T-helper 2 cell treated with Interferon-gamma antibody and Interleukin-4, amounts not matched to agents 100 ng/mL and 5 ng/mL, for 36 hours (primary cell): ENCODE measurements at regions not wholly inside any gene's neighbourhood (a gene's known extent, or its start where the extent isn't known, plus 50 kb on each side); places are given as distances from the start of the nearest gene placed in this dataset.
"Not testable (repeated sequence)": the region's sequence is repeated elsewhere in the genome, so short reads cannot be mapped to it uniquely, and the experiment has no call there.

Experiments used
- intact Hi-C: fragments of 100-400 bp; cut with micrococcal nuclease; formaldehyde crosslinking; loops from one replicate; pipeline ENCODE4 v1.15.1; 2023

- intact Hi-C loops = no loop called here
These were observed 190.9 kb upstream of the CDH5 start for GRCh38 chr16:66175636-66176035.

- intact Hi-C loops = no loop called here
These were observed 191.4 kb upstream of the CDH5 start for GRCh38 chr16:66175058-66175457.

- intact Hi-C loops = not testable (repeated sequence)
These were observed 192.7 kb upstream of the CDH5 start for GRCh38 chr16:66173796-66174195.

- intact Hi-C loops = not testable (repeated sequence)
These were observed 193.3 kb upstream of the CDH5 start for GRCh38 chr16:66173181-66173580.

- intact Hi-C loops = no loop called here
These were observed 194.0 kb upstream of the CDH5 start for GRCh38 chr16:66172463-66172862.

- intact Hi-C loops = no loop called here
These were observed 194.9 kb upstream of the CDH5 start for GRCh38 chr16:66171578-66171977.

GRCh38 chr16:66170989-66171388, 195.5 kb upstream of the CDH5 start:
- intact Hi-C loops = no loop called here

GRCh38 chr16:66169817-66170216, 196.7 kb upstream of the CDH5 start:
- intact Hi-C loops = no loop called here

GRCh38 chr16:66168777-66169176, 197.7 kb upstream of the CDH5 start:
- intact Hi-C loops = no loop called here

GRCh38 chr16:66167564-66168291, 198.8 kb upstream of the CDH5 start:
- intact Hi-C loops = no loop called here

- intact Hi-C loops = no loop called here
These were observed 200.0 kb upstream of the CDH5 start for GRCh38 chr16:66166490-66166889.

- intact Hi-C loops = no loop called here
These were observed 200.6 kb upstream of the CDH5 start for GRCh38 chr16:66165879-66166278.

GRCh38 chr16:66164581-66165247, 201.8 kb upstream of the CDH5 start:
- intact Hi-C loops = no loop called here

GRCh38 chr16:66162821-66163220, 203.7 kb upstream of the CDH5 start:
- intact Hi-C loops = no loop called here

GRCh38 chr16:66161942-66162341, 204.5 kb upstream of the CDH5 start:
- intact Hi-C loops = no loop called here

GRCh38 chr16:66161269-66161668, 205.2 kb upstream of the CDH5 start:
- intact Hi-C loops = no loop called here

GRCh38 chr16:66159987-66160386, 206.5 kb upstream of the CDH5 start:
- intact Hi-C loops = no loop called here

- intact Hi-C loops = no loop called here
These were observed 210.0 kb upstream of the CDH5 start for GRCh38 chr16:66156538-66156937.

- intact Hi-C loops = no loop called here
These were observed 210.6 kb upstream of the CDH5 start for GRCh38 chr16:66155933-66156332.

GRCh38 chr16:66154801-66155200, 211.7 kb upstream of the CDH5 start:
- intact Hi-C loops = no loop called here

GRCh38 chr16:66152823-66153393, 213.6 kb upstream of the CDH5 start:
- intact Hi-C loops = no loop called here

- intact Hi-C loops = no loop called here
These were observed 214.3 kb upstream of the CDH5 start for GRCh38 chr16:66152181-66152580.
